Cardiac muscle cell (in vitro differentiated cells and primary cell): ENCODE measurements at regions not wholly inside any gene's neighbourhood (a gene's known extent, or its start where the extent isn't known, plus 50 kb on each side); places are given as distances from the start of the nearest gene placed in this dataset.

ENCODE experiments used
- DNase-seq, 2 donors: peaks; one replicate each; pipeline versions ENCODE4 v3.0.0 to v3.0.0-alpha.2; 2010 to 2017; ENCODE audit warnings: low read depth in 1 of 2, low spot score in 1 of 2
- H3K27ac ChIP-seq: fragments of 200-600 bp; sonication (generic); 2 replicates; pipeline ENCODE4 v1.5.1; 2016
- H3K27me3 ChIP-seq: fragments of 200-600 bp; sonication (generic); 2 replicates; pipeline ENCODE4 v1.6.0; 2016; ENCODE audit warnings: control low read depth
- H3K36me3 ChIP-seq: fragments of 200-600 bp; sonication (generic); 2 replicates; pipeline ENCODE4 v1.5.1; 2016; ENCODE audit warnings: control low read depth
- H3K4me1 ChIP-seq: fragments of 200-600 bp; sonication (generic); 2 replicates; pipeline ENCODE4 v1.8.1; 2017; ENCODE audit warnings: low read depth, mild to moderate bottlenecking, mixed run types
- H3K4me3 ChIP-seq: fragments of 200-600 bp; sonication (generic); 2 replicates; pipeline ENCODE4 v1.5.1; 2016; ENCODE audit warnings: mild to moderate bottlenecking
- H3K9me3 ChIP-seq: fragments of 200-600 bp; sonication (generic); 2 replicates; pipeline ENCODE4 v1.5.1; 2017; ENCODE audit warnings: low read depth, mild to moderate bottlenecking, control low read depth
- TF ChIP-seq, protein P1 (sequence below): IDR thresholded peaks from 2 replicates; pipeline ENCODE4 v1.5.1; 2012; ENCODE audit warnings: low read depth, mild to moderate bottlenecking, low read length

DNA sequence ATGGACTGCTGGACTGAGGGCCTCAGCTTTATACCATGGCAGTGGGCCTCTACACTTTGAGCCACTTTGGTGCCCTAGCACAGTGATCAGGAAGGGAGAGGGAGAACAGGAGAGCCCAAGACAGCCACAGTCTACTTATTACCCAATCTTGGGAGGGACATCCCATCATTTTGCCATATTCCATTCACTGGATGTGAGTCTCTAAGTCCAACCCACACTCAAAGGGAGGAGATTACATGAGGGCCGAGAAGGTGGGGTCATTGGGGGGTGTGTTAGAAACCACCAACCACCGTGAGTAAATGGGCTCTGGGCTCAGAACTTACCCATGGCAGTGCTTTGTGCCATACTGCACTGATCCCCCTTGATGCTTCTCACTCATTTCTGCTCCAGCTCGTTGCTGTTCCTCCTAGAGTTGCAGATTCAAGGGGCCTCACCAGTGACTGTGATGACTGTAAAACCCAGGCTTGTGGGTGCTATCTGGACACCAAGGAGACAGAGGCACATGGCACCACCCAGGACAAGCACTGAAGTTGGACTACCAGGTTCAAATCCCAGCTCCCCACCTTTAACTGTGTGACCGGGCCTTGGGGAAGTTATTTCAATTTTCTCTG, 97.6 kb upstream of the RAB6C start:
- H3K4me3 ChIP-seq: no peak overlapping the region
- DNase-seq: no peak
- H3K9me3 ChIP-seq: no peaks in the 10 kb centered on the region
- peaks cover under 1% of the 10 kb centered on the region for H3K4me1 ChIP-seq
- no peaks in the 10 kb centered on the region for H3K36me3 ChIP-seq
- H3K27ac ChIP-seq: no peak overlapping the region
- H3K27me3 ChIP-seq: no peaks in the 10 kb centered on the region
- TF ChIP-seq, protein P1, sequence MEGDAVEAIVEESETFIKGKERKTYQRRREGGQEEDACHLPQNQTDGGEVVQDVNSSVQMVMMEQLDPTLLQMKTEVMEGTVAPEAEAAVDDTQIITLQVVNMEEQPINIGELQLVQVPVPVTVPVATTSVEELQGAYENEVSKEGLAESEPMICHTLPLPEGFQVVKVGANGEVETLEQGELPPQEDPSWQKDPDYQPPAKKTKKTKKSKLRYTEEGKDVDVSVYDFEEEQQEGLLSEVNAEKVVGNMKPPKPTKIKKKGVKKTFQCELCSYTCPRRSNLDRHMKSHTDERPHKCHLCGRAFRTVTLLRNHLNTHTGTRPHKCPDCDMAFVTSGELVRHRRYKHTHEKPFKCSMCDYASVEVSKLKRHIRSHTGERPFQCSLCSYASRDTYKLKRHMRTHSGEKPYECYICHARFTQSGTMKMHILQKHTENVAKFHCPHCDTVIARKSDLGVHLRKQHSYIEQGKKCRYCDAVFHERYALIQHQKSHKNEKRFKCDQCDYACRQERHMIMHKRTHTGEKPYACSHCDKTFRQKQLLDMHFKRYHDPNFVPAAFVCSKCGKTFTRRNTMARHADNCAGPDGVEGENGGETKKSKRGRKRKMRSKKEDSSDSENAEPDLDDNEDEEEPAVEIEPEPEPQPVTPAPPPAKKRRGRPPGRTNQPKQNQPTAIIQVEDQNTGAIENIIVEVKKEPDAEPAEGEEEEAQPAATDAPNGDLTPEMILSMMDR: no peak

DNA sequence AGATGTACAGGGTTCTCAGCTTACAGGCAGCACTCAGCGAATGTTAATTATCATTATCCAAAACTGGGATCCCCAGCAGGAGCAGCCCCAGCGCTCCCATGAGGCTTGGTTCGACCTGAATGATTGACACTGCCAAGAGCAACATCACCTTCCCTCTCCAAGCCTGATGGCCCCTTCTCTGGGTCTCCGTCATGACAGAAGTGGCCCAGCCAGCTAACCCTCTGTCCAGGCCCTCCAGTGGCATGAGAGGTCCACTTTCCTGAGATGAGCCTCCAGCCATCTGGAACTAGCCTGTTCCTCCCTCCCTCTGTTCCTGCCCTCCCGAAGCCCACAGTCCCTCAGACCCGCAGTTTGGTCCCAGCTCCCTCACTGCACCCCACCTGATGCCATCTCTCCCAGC, 97.0 kb upstream of the RAB6C start:
- no peak for DNase-seq
- no peak overlapping the region for H3K4me3 ChIP-seq
- H3K4me1 ChIP-seq: no peaks in the 10 kb centered on the region
- H3K27ac ChIP-seq: no peak overlapping the region
- TF ChIP-seq, protein P1: no peak
- no peaks in the 10 kb centered on the region for H3K27me3 ChIP-seq
- H3K9me3 ChIP-seq: no peaks in the 10 kb centered on the region
- no peaks in the 10 kb centered on the region for H3K36me3 ChIP-seq

DNA sequence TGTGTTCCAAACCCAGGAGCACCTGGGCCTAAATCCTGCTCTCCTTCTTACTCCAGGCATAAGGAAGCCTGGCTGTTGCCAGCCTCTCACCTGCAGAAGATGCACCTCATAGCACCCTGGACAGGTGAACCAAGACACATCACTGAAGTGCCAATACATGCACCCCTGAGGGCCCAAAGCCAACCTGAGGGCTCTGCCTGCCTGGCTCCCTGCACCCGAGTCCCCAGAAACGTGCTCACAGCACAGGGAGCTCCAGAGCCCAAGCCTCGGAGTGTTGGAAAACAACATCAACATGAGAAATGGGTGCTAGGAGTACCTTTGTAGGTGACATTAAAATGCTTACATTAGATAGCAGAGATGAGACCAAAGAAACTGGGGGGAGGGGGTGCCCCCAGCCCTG, 96.3 kb upstream of the RAB6C start:
- no peak overlapping the region for H3K4me3 ChIP-seq
- TF ChIP-seq, protein P1: no peak
- no peak overlapping the region for H3K27ac ChIP-seq
- no peaks in the 10 kb centered on the region for H3K36me3 ChIP-seq
- no peaks in the 10 kb centered on the region for H3K27me3 ChIP-seq
- H3K9me3 ChIP-seq: no peaks in the 10 kb centered on the region
- DNase-seq: no peak
- no peaks in the 10 kb centered on the region for H3K4me1 ChIP-seq

DNA sequence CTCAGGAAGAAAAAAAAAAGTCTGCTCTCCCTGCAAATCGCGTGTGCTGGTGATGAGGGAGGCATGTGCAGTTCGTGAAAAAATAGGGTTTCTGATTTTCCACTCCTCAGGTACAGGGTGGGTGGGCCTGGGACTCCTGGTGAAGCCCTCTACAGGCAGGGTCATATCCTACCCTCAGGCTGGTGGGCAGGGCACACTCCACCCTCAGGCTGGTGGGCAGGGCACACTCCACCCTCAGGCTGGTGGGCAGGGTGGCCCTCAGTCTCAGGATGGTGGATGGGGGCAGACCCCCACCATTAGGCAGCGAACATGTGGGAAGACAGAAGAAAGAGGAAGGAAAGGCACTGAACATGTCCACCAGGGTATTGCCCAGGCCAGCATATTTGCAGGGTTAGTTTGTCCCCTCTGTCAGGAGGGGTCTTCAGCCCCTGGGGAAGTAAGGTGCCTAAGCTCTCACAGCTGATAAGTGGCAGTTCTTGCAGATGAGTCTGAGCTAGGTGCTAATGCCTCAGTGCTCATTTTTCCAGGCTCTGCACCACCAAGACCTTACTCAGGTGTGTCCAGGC, 95.2 kb upstream of the RAB6C start:
- no peak for DNase-seq
- no peaks in the 10 kb centered on the region for H3K36me3 ChIP-seq
- no peak overlapping the region for H3K27ac ChIP-seq
- TF ChIP-seq, protein P1: no peak
- no peaks in the 10 kb centered on the region for H3K27me3 ChIP-seq
- H3K4me3 ChIP-seq: no peak overlapping the region
- no peaks in the 10 kb centered on the region for H3K9me3 ChIP-seq
- H3K4me1 ChIP-seq: no peaks in the 10 kb centered on the region

DNA sequence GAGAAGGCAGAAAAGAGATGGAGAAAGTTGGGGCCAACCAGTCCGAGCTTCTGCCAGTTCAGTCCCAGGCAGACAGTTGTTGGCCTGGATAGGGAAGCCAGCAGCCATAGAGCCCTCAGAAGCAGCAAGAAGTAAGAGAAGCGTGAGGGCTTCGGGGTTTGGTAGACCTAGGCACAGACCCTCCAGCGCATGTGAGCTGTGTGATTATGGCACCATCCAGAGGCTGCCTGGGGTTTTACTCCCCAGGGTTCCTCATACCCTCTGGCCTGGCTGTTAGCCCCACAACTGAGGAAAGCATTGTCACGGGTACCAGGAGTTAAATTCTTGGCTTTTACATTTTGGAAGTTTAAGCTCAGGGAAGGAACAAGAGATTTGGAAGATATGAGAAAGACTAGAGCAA, 93.7 kb upstream of the RAB6C start:
- Histone ChIP-seq H3K27me3 (peaks cover 6% of the 10 kb centered on the region), H3K36me3 (no peaks in the 10 kb centered on the region), H3K4me3 (no peak overlapping the region), H3K9me3 (no peaks in the 10 kb centered on the region), H3K27ac (no peak overlapping the region), H3K4me1 (no peaks in the 10 kb centered on the region)
- TF ChIP-seq, protein P1: peak; percentile 17
- DNase-seq: peak; percentile 15 to 57
